ENCODE measurements at regions not wholly inside any gene's neighbourhood (a gene's known extent, or its start where the extent isn't known, plus 50 kb on each side); places are given as distances from the start of the nearest gene placed in this dataset.

DNA sequence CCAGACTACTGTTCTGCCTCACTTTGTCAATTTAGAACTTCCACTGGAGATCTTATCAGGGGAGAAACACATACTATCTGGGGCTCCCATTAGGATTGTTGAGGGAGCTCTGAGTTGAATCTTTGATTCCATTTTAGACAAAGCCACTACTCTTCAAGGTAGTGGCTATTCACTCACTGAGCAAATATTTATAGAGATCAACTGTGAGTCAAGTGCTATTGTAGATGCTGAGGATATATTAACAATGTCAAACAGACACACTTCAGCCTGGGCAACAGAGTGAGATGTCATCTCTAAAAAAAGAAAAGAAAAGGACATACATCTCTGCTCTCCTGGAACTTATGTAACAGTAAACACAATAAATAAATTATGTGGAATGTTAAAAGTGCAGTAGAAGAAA lies 315.3 kb downstream of the PTEN start:
- TF ChIP-seq EZH2phosphoT487 (IDR thresholded peaks at IDR 0.05; ENCODE audit: borderline replicate concordance, low read length), result no peak
- TF ChIP-seq, protein P1, sequence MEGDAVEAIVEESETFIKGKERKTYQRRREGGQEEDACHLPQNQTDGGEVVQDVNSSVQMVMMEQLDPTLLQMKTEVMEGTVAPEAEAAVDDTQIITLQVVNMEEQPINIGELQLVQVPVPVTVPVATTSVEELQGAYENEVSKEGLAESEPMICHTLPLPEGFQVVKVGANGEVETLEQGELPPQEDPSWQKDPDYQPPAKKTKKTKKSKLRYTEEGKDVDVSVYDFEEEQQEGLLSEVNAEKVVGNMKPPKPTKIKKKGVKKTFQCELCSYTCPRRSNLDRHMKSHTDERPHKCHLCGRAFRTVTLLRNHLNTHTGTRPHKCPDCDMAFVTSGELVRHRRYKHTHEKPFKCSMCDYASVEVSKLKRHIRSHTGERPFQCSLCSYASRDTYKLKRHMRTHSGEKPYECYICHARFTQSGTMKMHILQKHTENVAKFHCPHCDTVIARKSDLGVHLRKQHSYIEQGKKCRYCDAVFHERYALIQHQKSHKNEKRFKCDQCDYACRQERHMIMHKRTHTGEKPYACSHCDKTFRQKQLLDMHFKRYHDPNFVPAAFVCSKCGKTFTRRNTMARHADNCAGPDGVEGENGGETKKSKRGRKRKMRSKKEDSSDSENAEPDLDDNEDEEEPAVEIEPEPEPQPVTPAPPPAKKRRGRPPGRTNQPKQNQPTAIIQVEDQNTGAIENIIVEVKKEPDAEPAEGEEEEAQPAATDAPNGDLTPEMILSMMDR (IDR thresholded peaks at IDR 0.05; ENCODE audit: low read depth, low read length, poor library complexity, severe bottlenecking), result no peak

Measured in DOHH2 (cell line).